EL (cell line): ENCODE measurements at regions not wholly inside any gene's neighbourhood (a gene's known extent, or its start where the extent isn't known, plus 50 kb on each side); places are given as distances from the start of the nearest gene placed in this dataset.

Experiments
- DNase-seq: peaks from one replicate; pipeline ENCODE4 v3.0.0-alpha.2; 2016

GRCh38 chr3:23748398-23749110 is 57.2 kb upstream of the UBE2E1 start:
- peak; percentile 50 for DNase-seq

- no peak for DNase-seq
These were observed 56.1 kb upstream of the UBE2E1 start for GRCh38 chr3:23749609-23750008.

GRCh38 chr3:23750573-23751210 is 55.1 kb upstream of the UBE2E1 start:
- DNase-seq = no peak

GRCh38 chr3:23751212-23751723 is 54.5 kb upstream of the UBE2E1 start:
- peak; percentile 47 for DNase-seq

- DNase-seq = peak; percentile 41
These were observed 53.6 kb upstream of the UBE2E1 start for GRCh38 chr3:23752126-23752525.

GRCh38 chr3:23754215-23754614 is 51.5 kb upstream of the UBE2E1 start:
- DNase-seq = no peak
